ENCODE measurements at regions not wholly inside any gene's neighbourhood (a gene's known extent, or its start where the extent isn't known, plus 50 kb on each side); places are given as distances from the start of the nearest gene placed in this dataset.

DNA sequence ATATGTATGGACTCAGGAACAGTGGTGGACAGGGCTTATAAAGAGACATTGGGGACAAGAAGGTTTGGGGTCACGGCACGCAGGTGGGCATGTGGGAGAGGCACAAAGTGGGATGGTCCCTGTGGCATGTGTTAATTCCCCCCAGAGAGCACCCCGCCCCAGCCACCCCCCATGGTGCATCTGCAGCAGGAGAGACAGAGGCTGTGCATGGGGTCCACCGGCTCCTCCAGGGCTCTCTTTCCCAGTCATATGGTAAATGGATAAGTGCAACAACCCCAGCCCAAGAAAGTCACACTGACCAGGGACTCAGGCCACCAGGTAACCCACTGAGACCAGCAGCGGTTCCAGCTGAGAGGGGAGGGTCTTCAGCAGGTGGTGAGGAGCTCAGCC lies 242.1 kb downstream of the BCL11B start:
- H3K79me2 ChIP-seq (replicated peaks; ENCODE audit: insufficient read depth, low read length) = no peaks in the 10 kb centered on the region
- no peak overlapping the region for H3K4me3 ChIP-seq (ENCODE audit: low read length)
- H3K27ac ChIP-seq (ENCODE audit: low read length) = no peak overlapping the region
- no peaks in the 10 kb centered on the region for H3K27me3 ChIP-seq (ENCODE audit: insufficient read depth, low read depth, low read length)
- no peak overlapping the region for H2AFZ ChIP-seq (ENCODE audit: low read depth, low read length)
- no peaks in the 10 kb centered on the region for H3K9me2 ChIP-seq (ENCODE audit: insufficient read depth, low read length)
- H3F3A ChIP-seq (ENCODE audit: insufficient read depth, low read length, poor library complexity, severe bottlenecking) = no peaks in the 10 kb centered on the region
- H4K20me1 ChIP-seq (ENCODE audit: insufficient read depth) = no peaks in the 10 kb centered on the region
- no peak overlapping the region for H3K4me2 ChIP-seq (ENCODE audit: low read length)
- H3K9ac ChIP-seq (ENCODE audit: low read length) = no peak overlapping the region
- H3K36me3 ChIP-seq (ENCODE audit: insufficient read depth, low read length) = no peaks in the 10 kb centered on the region
- H3K9me3 ChIP-seq (ENCODE audit: low read length) = no peaks in the 10 kb centered on the region
- TF ChIP-seq TAF1 (IDR thresholded peaks at IDR 0.05; ENCODE audit: low read depth) (no peak), REST (IDR thresholded peaks at IDR 0.05; ENCODE audit: borderline replicate concordance) (no peak), EP300 (conservative IDR thresholded peaks at IDR 0.05; ENCODE audit: poor library complexity, severe bottlenecking) (no peak), EZH2 (IDR thresholded peaks at IDR 0.05; ENCODE audit: borderline replicate concordance, insufficient read depth, low read length, poor library complexity, severe bottlenecking) (no peak), MXI1 (conservative IDR thresholded peaks at IDR 0.05; ENCODE audit: poor library complexity, severe bottlenecking) (no peak), CTCF (IDR thresholded peaks at IDR 0.05; ENCODE audit: poor library complexity, severe bottlenecking) (no peak), SMC3 (conservative IDR thresholded peaks at IDR 0.05; ENCODE audit: poor library complexity) (no peak), POLR2AphosphoS5 (IDR thresholded peaks at IDR 0.05) (no peak), RAD21 (conservative IDR thresholded peaks at IDR 0.05) (no peak)

DNA sequence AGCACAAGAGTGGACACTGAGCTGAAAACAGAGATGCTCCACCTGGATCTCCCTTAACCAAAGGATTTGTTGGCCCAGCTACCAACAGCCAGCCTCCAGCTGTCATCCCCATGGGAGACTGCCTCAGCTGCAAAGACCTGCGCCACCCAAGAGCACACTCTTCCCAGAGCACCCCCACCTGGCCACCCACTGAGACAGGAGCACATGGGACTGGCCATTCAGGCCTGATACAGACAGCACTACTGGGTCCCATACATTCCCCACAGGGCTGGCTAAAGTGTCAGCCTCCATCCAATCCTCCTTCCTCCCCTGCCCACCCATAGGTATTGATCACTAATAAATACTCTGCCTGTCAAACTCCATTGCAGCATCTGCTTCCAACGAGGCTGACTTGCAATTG lies 241.5 kb downstream of the BCL11B start:
- no peak overlapping the region for H3K4me3 ChIP-seq (ENCODE audit: low read length)

More for the DNA sequence above, 241.5 kb downstream of the BCL11B start:
- no peaks in the 10 kb centered on the region for H3K27me3 ChIP-seq (ENCODE audit: insufficient read depth, low read depth, low read length)
- H3K9me2 ChIP-seq (ENCODE audit: insufficient read depth, low read length) = no peaks in the 10 kb centered on the region
- no peaks in the 10 kb centered on the region for H3F3A ChIP-seq (ENCODE audit: insufficient read depth, low read length, poor library complexity, severe bottlenecking)
- H3K9ac ChIP-seq (ENCODE audit: low read length) = no peak overlapping the region
- no peaks in the 10 kb centered on the region for H3K9me3 ChIP-seq (ENCODE audit: low read length)
- H3K79me2 ChIP-seq (replicated peaks; ENCODE audit: insufficient read depth, low read length) = no peaks in the 10 kb centered on the region
- no peak for TF ChIP-seq CTCF (IDR thresholded peaks at IDR 0.05; ENCODE audit: poor library complexity, severe bottlenecking)
- TF ChIP-seq EP300 (conservative IDR thresholded peaks at IDR 0.05; ENCODE audit: poor library complexity, severe bottlenecking) = no peak
- TF ChIP-seq MXI1 (conservative IDR thresholded peaks at IDR 0.05; ENCODE audit: poor library complexity, severe bottlenecking) = no peak
- TF ChIP-seq REST (IDR thresholded peaks at IDR 0.05; ENCODE audit: borderline replicate concordance) = no peak
- no peaks in the 10 kb centered on the region for H3K36me3 ChIP-seq (ENCODE audit: insufficient read depth, low read length)
- no peaks in the 10 kb centered on the region for H4K20me1 ChIP-seq (ENCODE audit: insufficient read depth)
- H2AFZ ChIP-seq (ENCODE audit: low read depth, low read length) = no peak overlapping the region
- H3K27ac ChIP-seq (ENCODE audit: low read length) = no peak overlapping the region
- H3K4me2 ChIP-seq (ENCODE audit: low read length) = no peak overlapping the region

Data from neural cell (in vitro differentiated cells).